GM21529 (cell line): ENCODE measurements at regions not wholly inside any gene's neighbourhood (a gene's known extent, or its start where the extent isn't known, plus 50 kb on each side); places are given as distances from the start of the nearest gene placed in this dataset.

Source experiments
- ATAC-seq: cut with Tn5 transposase; IDR thresholded peaks from one replicate; pipeline ENCODE4 v1.9.1; 2021; ENCODE audit not compliant: unreplicated experiment

DNA sequence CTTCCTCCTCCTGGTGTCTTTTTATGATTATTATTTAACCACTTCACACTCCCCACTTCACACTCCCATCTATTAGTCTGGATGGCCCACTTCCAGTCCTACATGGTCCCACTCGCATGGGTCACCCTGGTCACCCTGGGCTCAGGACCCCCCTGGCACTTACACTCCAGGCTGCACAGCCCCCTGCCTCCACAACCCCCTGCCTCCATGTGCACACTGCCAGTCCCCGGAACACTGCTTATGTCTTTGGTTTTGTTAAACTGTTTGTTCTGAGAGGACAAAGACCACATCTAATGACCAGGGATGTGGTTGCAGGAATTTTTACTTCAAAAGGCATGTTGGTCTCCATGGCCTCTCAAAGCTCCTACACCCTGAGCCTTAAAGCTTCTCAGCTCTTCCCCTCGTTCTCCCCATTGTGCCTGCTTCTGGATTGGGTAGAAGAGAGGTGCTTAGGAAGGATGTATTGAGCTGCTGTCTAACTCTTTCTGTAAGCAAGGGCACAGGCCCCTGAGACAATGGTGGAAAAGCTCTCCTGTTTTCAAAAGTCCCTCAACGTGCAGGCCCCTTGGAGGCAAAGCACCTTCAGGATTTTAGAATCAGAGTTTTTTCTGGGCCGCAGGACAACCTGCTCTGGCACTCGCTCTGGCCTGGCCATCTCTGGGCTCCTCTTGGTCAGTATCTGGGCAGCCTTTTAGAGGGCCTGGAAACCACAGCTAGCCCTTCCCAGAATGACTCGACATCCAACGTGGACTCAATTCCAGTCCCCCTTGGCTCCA lies 150.0 kb upstream of the HAAO start:
- ATAC-seq: no peak

GRCh38 chr2:42941633-42942176 lies 149.3 kb upstream of the HAAO start:
- no peak for ATAC-seq

DNA sequence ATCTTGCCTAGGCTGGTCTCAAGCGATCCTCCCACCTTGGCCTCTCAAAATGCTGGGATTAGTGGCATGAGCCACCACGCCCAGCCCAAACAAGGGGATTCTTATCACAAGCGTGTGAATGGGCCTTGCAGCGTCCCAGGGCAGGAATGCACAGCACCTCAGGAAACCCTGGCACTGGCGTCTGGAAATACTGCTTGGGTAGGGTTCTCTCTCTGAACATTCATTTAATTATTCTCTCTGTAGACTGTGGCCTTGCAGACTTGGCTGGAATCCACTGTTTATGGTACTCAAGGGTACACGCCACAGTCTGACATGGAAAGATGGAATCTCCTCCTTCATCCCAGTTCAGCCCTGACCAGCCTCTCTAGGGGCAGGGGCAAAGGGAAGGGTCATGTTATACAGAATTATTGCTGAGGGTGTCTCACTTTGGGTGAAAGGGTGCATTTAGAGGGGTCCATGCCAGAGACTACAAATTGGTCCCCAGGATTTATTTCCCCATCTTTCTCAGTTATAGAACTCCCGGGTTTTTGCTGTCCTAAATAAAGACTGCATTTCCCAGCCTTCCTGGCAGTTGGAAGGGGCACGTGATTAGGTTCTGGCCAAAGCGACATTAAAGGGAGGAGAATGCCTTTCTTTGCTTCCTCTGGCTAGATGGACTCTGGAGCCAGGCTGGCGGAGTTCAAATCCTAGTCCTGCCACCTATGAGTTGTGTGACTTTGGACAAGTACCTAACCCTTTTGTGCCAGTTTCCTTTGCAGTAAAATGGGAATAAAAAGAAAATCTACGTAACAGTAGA lies 147.2 kb upstream of the HAAO start:
- no peak for ATAC-seq

- ATAC-seq: no peak
These were observed 146.4 kb upstream of the HAAO start for GRCh38 chr2:42938671-42939370.

DNA sequence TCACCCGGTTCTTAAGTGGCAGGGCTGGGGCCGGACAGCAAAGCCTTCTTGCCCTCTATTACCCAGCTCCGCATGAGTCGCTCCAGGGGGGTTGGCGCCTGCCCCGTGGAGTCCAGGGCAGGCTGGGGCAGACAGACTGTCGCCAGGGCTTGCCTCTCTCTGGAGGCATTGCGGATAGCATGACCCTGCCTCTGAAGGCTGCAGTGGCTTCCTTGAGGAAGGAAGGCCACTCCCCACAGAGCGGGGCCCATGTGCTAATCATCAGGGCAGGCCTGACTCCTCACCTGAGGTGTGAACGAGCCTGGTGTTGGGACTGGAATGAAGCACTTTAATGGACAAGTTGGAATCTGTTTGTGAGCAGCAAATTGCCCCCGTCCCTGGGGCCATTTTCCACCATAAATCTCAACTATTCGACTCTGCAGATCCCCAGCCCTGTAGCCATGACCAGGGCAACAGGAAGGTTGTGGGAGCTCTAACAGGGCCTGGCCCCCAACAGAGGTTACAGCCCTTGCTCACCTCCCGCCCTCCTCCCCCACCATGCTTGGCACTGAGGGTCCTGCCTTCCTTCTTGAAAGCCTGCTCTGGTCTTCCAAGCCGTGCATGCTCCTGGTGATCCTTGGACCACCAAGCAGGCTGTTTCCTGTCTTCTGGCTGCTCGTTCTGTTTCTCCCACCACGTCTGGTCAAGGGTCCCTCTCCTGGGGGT lies 144.9 kb upstream of the HAAO start:
- no peak for ATAC-seq

DNA sequence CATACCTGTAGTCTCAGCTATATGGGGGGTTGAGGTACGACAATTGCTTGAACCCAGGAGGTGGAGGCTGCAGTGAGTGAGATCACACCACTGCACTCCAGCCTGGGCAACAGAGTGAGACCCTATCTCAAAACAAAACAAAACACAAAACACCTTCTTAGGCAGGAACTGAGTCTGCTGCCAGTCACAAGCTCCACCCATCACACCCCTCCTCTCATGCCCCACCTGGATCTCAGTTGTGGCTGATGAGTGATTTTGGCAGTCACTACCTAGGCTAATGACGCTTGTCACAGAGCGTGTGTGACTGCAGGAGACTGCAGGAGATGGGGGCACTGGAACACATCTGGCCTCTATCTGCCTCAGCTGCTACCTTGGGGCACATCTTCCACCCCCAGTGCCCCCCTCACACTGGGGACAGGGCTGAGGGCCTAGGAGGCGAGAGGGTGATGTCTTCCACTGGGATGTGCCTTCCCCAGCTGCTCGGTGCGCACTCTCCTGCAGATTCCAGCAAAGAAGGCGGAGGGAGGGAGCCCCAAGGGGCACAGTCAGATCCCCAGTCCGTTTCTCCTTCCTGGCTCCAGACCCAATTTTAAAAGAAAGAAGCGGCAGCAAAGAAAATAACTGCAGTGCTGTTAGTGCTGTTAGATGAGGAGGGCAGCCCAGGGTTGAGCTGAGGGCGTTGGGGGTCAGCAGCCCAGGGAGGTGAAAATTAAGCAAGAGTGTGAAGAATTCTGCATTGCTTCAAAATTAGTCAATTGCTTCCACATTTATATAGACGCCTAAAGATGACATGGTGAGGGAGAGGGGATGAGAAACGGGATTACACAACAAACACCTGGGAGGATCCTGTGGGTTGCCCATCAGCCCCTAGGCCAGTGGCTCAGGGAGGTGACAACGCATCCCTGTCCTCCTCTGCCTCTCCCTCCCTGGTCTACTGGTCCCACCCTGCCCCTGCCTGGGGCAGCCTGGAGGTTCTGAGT lies 143.6 kb upstream of the HAAO start:
- ATAC-seq: no peak

DNA sequence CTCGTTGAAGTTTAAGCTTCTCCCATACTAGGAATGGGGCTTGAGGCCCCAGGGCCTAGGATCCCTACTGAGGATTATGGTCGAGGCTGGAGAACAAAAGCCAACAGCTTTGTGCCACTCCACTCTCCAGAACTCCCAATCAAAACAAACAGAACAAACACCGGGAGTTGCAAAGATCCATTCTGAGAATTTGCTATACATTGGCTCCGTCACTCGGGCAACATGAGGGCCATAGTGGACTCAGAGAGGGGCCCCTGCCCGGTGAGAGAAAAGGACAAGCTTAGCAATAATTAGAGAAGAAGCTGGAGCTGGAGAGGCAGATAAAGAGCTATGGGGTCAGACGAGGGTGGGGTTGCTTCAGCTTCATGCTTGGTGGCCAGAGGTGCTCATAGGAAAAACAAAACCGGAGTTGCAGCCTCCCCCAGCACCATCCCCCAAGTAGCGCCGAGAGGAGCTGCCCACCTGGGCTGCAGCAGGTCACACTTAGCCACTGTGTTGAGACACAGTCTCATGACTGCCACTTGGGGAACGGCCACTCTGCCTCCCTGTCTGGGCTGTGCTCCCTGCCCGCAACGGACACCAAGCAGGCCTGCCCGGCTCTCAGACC lies 142.3 kb upstream of the HAAO start:
- no peak for ATAC-seq

DNA sequence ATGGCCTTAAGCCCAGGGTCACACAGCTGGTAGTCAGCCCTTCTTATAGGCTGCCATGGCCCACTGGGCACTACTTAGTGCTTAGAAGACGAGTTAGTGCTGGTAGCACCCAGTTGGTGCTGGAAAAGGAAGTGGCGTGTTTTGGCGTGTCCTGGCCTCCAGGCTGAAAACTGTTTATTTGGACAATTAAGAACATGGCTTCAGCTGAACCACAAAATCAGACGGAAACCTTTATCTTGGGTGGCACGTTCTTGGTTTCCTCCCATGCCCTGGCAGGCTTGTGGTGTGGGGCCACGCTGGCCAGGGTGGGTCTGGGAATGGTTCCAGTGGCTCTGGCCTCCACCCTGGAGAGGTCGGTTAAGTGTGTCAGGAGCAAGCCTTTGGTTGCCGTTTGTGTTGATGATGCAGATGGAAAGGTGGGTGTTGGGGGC lies 141.5 kb upstream of the HAAO start:
- no peak for ATAC-seq

- ATAC-seq: no peak
These were observed 140.1 kb upstream of the HAAO start for GRCh38 chr2:42932271-42933151.

GRCh38 chr2:42931818-42932195 lies 139.4 kb upstream of the HAAO start:
- no peak for ATAC-seq

GRCh38 chr2:42931146-42931817 lies 138.9 kb upstream of the HAAO start:
- no peak for ATAC-seq

DNA sequence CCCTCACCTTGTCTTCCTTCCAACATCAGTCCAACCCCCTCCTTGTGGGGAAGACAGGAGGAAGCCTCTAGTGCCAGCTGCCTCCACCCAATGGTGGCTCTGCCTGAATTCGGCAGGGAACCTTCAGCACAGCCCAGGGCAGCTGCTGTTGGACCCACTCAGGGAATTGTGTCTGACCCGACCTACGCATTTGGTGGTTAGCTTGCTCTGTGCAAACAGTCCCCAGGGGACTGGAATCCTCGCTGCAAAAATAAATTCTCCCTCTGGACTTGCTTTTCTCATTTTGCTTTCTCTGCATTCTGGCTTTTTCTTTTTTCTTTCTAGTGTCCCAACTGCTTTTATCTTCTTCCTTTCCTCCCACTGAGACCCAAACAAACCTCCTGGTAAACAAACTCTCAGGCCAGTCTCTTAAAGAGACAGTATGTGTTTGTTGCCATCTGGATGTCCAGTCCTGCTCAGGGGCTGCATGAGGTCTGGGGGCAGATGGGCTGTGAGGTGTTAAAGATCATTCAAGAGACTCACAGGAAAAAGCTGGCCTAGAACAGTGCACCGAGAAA lies 137.7 kb upstream of the HAAO start:
- ATAC-seq: no peak

DNA sequence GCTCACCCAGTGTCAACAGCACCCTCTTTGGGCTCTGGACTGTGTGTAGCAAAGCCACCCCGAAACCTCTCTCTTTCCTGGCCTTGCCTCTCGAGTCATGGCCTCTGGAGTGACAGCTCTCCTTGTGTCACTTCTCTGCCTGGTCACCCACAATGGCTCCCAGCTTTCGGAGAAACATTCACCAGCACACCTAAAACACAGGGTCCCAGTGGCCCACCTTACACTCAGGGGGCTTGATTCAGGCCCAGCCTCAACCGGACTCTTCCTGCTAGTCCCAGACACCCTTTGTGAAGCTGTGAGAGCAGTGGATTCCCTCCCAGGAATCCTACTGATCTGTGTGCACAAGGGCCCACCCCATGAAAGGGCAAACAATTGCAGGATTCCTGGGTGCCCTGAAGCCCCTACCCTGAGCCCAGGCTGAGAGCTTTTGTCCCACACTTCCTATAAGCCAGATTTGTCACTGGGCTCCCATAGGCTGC lies 137.2 kb upstream of the HAAO start:
- no peak for ATAC-seq

GRCh38 chr2:42928692-42929545 lies 136.5 kb upstream of the HAAO start:
- no peak for ATAC-seq

DNA sequence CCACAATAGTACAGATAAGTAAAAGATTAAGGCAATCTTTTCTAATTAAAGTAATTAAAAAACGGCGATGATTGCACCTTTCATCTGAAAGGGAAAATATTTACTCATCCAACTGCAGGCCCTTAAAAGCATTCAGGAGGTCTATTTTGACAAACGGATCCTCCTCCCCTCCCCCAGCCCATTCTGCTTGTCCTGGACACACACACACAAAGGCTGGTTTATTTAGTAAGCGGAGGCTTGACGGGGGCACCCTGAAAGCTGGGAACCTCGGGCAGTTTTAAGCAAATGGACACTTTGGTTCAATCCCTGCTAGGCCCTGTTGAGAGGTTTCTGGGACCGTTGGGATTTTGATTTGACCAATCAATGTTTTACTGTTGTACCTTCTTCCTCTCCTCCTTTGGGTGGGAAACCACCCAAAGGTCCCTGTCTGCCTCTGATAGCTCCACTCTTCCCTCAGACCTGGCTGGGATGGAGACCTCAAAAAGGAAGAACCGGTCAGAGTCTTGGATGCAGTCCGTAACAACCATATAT lies 135.8 kb upstream of the HAAO start:
- no peak for ATAC-seq
